Cardiac muscle cell (in vitro differentiated cells and primary cell): ENCODE measurements at regions not wholly inside any gene's neighbourhood (a gene's known extent, or its start where the extent isn't known, plus 50 kb on each side); places are given as distances from the start of the nearest gene placed in this dataset.

Experiments used
- DNase-seq, 2 donors: peaks; one replicate each; pipeline versions ENCODE4 v3.0.0 to v3.0.0-alpha.2; 2010 to 2017; ENCODE audit warnings: low read depth in 1 of 2, low spot score in 1 of 2
- H3K27ac ChIP-seq: fragments of 200-600 bp; sonication (generic); 2 replicates; pipeline ENCODE4 v1.5.1; 2016
- H3K27me3 ChIP-seq: fragments of 200-600 bp; sonication (generic); 2 replicates; pipeline ENCODE4 v1.6.0; 2016; ENCODE audit warnings: control low read depth
- H3K36me3 ChIP-seq: fragments of 200-600 bp; sonication (generic); 2 replicates; pipeline ENCODE4 v1.5.1; 2016; ENCODE audit warnings: control low read depth
- H3K4me1 ChIP-seq: fragments of 200-600 bp; sonication (generic); 2 replicates; pipeline ENCODE4 v1.8.1; 2017; ENCODE audit warnings: low read depth, mild to moderate bottlenecking, mixed run types
- H3K4me3 ChIP-seq: fragments of 200-600 bp; sonication (generic); 2 replicates; pipeline ENCODE4 v1.5.1; 2016; ENCODE audit warnings: mild to moderate bottlenecking
- H3K9me3 ChIP-seq: fragments of 200-600 bp; sonication (generic); 2 replicates; pipeline ENCODE4 v1.5.1; 2017; ENCODE audit warnings: low read depth, mild to moderate bottlenecking, control low read depth
- TF ChIP-seq, protein P1 (sequence below): IDR thresholded peaks from 2 replicates; pipeline ENCODE4 v1.5.1; 2012; ENCODE audit warnings: low read depth, mild to moderate bottlenecking, low read length

DNA sequence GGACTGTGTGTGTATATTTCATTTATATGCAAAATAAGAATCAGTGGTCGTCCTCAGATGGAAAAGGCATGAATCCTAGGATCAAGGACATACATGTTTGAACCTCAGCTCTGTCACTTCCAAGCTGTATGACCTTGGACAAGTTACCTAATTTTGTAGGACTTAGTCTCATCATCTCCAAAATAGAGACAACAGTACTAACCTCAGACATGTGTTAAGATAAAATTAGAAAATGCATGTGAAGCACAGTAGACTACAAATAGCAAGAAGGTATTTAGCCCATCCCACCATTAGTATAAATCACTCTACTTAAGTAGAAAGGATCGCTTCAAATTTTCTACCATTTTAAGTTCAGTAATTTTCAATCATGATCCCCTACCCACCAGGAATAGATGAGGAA is 309.8 kb downstream of the ZEB2 start:
- DNase-seq = no peak
- no peaks in the 10 kb centered on the region for H3K4me1 ChIP-seq
- H3K36me3 ChIP-seq = no peaks in the 10 kb centered on the region
- no peaks in the 10 kb centered on the region for H3K9me3 ChIP-seq
- TF ChIP-seq, protein P1, sequence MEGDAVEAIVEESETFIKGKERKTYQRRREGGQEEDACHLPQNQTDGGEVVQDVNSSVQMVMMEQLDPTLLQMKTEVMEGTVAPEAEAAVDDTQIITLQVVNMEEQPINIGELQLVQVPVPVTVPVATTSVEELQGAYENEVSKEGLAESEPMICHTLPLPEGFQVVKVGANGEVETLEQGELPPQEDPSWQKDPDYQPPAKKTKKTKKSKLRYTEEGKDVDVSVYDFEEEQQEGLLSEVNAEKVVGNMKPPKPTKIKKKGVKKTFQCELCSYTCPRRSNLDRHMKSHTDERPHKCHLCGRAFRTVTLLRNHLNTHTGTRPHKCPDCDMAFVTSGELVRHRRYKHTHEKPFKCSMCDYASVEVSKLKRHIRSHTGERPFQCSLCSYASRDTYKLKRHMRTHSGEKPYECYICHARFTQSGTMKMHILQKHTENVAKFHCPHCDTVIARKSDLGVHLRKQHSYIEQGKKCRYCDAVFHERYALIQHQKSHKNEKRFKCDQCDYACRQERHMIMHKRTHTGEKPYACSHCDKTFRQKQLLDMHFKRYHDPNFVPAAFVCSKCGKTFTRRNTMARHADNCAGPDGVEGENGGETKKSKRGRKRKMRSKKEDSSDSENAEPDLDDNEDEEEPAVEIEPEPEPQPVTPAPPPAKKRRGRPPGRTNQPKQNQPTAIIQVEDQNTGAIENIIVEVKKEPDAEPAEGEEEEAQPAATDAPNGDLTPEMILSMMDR = no peak
- no peak overlapping the region for H3K27ac ChIP-seq
- H3K27me3 ChIP-seq = no peaks in the 10 kb centered on the region
- no peak overlapping the region for H3K4me3 ChIP-seq

DNA sequence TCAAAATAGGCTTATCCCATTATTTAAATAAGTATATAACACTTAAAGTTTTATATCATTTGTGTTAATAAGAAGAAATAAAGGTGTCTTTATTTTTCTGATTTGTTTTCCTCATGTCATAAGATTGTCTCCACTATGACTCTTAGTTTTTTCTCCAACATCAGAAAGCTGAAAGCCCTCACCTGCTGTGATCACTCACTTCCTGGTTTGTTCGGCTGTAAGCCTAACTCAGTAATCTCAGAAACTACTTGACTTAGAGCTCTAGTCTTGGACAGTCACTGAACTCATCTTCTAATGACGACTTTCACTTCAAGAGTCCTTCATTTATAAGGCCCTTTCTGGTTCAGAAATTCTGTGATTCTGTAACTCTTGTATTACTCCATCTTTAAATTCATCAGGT is 311.0 kb downstream of the ZEB2 start:
- Histone ChIP-seq H3K4me1 (no peaks in the 10 kb centered on the region), H3K4me3 (no peak overlapping the region), H3K27ac (no peak overlapping the region), H3K36me3 (no peaks in the 10 kb centered on the region), H3K9me3 (no peaks in the 10 kb centered on the region), H3K27me3 (no peaks in the 10 kb centered on the region)
- TF ChIP-seq, protein P1 = no peak
- DNase-seq = no peak

DNA sequence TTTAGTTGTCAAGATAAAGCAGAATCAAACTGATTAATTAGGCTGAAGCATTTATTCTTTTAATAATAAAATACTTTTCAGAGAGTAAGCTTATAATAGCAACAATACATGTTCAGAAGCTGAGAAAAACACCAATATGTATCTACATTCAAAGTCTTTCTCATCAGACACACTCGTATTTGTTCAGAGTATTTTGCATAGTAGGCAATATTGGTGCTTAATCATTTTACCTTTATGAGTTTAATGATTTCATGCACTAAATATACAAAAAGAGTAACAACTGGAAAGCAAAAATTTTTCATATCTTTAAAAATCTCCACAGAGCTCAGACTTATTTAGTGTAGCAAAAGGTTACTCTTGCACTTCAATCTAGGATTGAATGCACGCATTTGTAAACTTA is 313.9 kb downstream of the ZEB2 start:
- Histone ChIP-seq H3K27me3 (no peaks in the 10 kb centered on the region), H3K4me1 (no peaks in the 10 kb centered on the region), H3K9me3 (no peaks in the 10 kb centered on the region), H3K27ac (no peak overlapping the region), H3K36me3 (no peaks in the 10 kb centered on the region), H3K4me3 (no peak overlapping the region)
- TF ChIP-seq, protein P1 = no peak
- no peak for DNase-seq

DNA sequence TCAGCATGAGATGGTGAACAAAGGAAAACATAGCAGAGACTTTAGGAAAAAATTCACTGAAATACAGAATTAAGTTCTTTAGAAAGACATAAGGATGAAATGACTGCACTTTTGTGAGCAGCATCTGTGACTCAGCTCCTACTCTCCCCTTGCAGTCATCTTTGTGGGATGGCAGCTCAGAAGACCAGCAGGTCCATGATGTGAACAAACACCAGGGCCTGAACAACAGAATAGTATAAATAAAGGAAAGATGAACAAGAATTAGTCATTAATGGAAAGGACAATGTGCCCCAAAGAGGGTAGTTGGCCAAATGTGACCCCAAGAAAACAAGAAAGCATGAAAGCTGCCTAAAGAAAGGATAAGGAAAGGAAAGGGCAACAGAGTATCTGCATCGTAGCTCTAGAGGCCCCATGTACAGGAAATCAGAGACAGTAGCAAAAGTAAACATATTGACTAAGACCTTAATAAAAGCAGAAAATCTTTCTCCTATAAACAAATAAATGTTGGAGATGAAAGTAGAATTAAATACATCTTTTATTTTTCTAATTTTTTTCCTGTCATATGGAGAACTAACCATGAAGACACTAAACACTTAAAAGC is 318.0 kb downstream of the ZEB2 start:
- Histone ChIP-seq H3K27me3 (no peaks in the 10 kb centered on the region), H3K9me3 (no peaks in the 10 kb centered on the region), H3K36me3 (no peaks in the 10 kb centered on the region), H3K4me1 (no peaks in the 10 kb centered on the region), H3K27ac (no peak overlapping the region), H3K4me3 (no peak overlapping the region)
- no peak for DNase-seq
- TF ChIP-seq, protein P1 = no peak

DNA sequence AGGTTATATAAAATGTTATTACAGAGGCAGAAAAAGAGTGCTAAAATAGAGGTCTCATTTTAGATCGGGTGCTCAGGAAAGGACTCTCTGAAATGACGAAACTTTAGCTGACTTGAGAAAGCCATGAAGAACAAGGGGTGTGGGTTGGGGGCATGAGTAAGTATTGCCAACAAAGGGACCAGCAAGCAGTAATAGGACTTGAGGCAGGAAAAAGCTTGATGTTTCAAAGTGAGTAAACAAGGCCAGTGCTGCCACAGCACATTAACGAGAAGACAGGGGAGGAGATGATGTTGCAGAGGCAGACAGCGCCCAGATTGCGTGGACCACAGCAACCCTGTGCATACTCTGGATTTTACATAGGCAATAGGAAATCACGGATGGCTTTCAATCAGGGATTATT is 318.8 kb downstream of the ZEB2 start:
- no peak for DNase-seq
- Histone ChIP-seq H3K27ac (no peak overlapping the region), H3K4me3 (no peak overlapping the region), H3K27me3 (no peaks in the 10 kb centered on the region), H3K36me3 (no peaks in the 10 kb centered on the region), H3K4me1 (no peaks in the 10 kb centered on the region), H3K9me3 (no peaks in the 10 kb centered on the region)
- TF ChIP-seq, protein P1 = no peak

DNA sequence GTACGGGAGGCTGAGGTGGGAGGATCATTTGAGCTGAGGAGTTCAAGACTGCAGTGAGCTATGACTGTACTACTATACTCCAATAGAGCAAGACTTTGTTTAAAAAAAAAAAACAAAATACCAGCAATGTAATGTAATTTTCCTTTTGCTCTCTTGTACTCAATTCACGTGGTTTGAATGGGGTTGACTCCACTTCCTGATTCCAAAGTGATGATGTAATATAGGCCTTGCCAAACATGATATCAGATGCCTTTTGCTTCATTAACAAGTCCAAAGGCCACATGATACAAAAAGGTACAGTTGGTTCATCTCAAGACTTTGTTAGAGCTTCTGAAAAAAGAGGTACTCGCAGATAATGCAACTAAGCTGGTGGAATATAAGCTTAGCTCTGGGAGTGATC is 321.8 kb downstream of the ZEB2 start:
- H3K4me3 ChIP-seq = no peak overlapping the region
- no peak overlapping the region for H3K27ac ChIP-seq
- H3K36me3 ChIP-seq = no peaks in the 10 kb centered on the region
- TF ChIP-seq, protein P1 = no peak
- no peaks in the 10 kb centered on the region for H3K27me3 ChIP-seq
- no peaks in the 10 kb centered on the region for H3K9me3 ChIP-seq
- H3K4me1 ChIP-seq = no peaks in the 10 kb centered on the region
- peak in 1 of 2 donors; percentile 65 for DNase-seq
